Dendritic cell treated with granulocyte-macrophage colony-stimulating factor and Interleukin-4, amounts not matched to agents 40 ng/mL and 50 ng/mL, for 4 days (primary cell): ENCODE measurements at regions not wholly inside any gene's neighbourhood (a gene's known extent, or its start where the extent isn't known, plus 50 kb on each side); places are given as distances from the start of the nearest gene placed in this dataset.

Experiments
- H3K27ac Mint-ChIP-seq: one replicate; pipeline ENCODE4 v1.8.0; 2022; ENCODE audit warnings: mild to moderate bottlenecking, mixed read lengths
- H3K27me3 Mint-ChIP-seq: one replicate; pipeline ENCODE4 v1.8.0; 2022; ENCODE audit warnings: mild to moderate bottlenecking, mixed read lengths
- H3K36me3 Mint-ChIP-seq: one replicate; pipeline ENCODE4 v1.8.0; 2022; ENCODE audit warnings: low read depth, mixed read lengths
- H3K4me1 Mint-ChIP-seq: one replicate; pipeline ENCODE4 v1.8.0; 2022; ENCODE audit warnings: low read depth, mixed read lengths
- H3K4me3 Mint-ChIP-seq: one replicate; pipeline ENCODE4 v1.8.0; 2022; ENCODE audit warnings: mild to moderate bottlenecking, moderate library complexity, mixed read lengths
- H3K9me3 Mint-ChIP-seq: one replicate; pipeline ENCODE4 v1.8.0; 2022; ENCODE audit warnings: mixed read lengths
- intact Hi-C: fragments of 100-400 bp; cut with micrococcal nuclease; formaldehyde crosslinking; loops from one replicate; pipeline ENCODE4 v1.15.0; 2022

DNA sequence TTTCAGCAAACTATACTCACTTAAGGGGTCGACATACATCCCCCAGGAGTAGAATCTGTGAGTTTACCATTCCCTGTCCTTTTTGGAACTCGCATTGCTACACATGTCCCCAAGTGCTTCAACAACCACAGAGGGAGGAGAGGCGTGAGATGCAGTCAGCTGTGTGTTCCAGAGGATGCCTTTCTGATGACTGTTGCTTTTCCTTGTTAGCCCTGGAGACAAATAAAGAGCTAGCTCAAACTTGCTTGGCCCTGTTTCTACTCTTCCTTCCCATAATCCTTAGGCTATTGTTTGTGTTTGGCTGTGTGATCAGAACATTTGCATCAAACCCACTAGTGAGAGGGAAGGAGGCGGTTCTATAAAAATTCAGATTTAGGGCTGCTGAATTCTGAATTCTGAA, 264.0 kb downstream of the ENGASE start:
- intact Hi-C loops: no loop called here
- no peak overlapping the region for H3K4me3 Mint-ChIP-seq
- H3K27ac Mint-ChIP-seq: no peak overlapping the region
- H3K36me3 Mint-ChIP-seq: no peaks in the 10 kb centered on the region
- H3K9me3 Mint-ChIP-seq: no peaks in the 10 kb centered on the region
- peaks cover 12% of the 10 kb centered on the region for H3K4me1 Mint-ChIP-seq
- peaks cover 14% of the 10 kb centered on the region for H3K27me3 Mint-ChIP-seq

DNA sequence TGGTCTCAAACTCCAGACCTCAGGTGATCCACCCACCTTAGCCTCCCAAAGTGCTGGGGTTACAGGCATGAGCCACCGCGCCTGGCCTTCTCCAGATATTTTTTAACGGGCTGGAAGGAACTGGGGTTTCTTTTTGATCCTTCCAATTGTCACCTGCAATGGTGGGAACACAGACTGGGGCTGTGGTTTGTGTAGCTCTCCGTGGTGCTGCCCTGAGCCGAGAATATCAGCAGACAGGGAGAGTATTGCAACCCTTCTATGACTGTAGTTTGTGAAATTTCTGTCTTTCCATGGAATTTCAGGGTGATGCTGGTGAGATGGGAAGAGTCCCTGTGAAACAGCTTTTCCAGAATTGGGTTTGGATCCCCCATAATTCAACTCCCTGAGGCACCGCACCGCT, 263.5 kb downstream of the ENGASE start:
- peaks cover 12% of the 10 kb centered on the region for H3K4me1 Mint-ChIP-seq
- no peaks in the 10 kb centered on the region for H3K9me3 Mint-ChIP-seq
- no peak overlapping the region for H3K4me3 Mint-ChIP-seq
- no peak overlapping the region for H3K27ac Mint-ChIP-seq
- no peaks in the 10 kb centered on the region for H3K36me3 Mint-ChIP-seq
- intact Hi-C loops: no loop called here
- H3K27me3 Mint-ChIP-seq: peaks cover 12% of the 10 kb centered on the region

DNA sequence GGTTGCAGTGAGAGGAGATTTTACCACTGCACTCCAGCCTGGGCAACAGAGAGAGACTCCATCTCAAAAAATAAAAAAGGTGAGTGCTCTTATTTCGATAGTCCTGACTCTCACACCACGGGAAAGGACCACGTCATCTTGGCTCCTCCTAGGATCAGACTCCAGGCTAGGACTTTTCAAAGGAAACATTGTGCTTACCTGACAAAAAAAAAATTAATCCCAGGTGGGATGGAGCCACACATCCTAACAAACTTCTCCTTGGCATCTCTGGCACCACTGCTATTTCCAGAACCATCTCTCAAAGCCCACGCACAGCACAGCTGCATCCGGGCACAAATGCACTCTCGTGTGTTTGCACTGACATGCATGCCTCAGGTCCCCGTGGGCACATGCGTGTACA, 262.4 kb downstream of the ENGASE start:
- intact Hi-C loops: no loop called here
- Mint-ChIP-seq H3K27me3 (peaks cover 16% of the 10 kb centered on the region), H3K27ac (no peak overlapping the region), H3K4me1 (peaks cover 12% of the 10 kb centered on the region), H3K9me3 (no peaks in the 10 kb centered on the region), H3K4me3 (no peak overlapping the region), H3K36me3 (no peaks in the 10 kb centered on the region)

DNA sequence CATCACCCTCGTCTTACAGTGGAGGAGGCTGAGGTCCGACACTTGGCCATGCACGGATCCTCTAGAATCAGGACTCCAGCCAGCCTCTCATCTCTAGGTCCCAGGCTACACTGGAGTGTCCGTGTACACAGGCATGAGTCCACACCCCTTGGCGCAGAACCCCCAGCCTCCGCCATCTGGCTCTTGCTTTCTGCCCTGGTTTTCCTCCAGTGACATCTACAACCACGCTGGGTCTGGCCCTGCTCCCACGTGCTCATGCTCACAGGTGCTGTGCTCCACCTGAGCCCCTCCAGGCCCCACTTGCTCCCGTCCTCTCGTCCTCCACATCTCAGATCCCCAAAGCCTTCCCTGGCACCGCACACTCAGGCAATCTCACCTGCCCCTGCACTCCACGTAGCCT, 260.8 kb downstream of the ENGASE start:
- Mint-ChIP-seq H3K9me3 (no peaks in the 10 kb centered on the region), H3K4me1 (peaks cover 4% of the 10 kb centered on the region), H3K27me3 (peaks cover 17% of the 10 kb centered on the region), H3K36me3 (no peaks in the 10 kb centered on the region), H3K4me3 (no peak overlapping the region), H3K27ac (no peak overlapping the region)
- intact Hi-C loops: no loop called here

DNA sequence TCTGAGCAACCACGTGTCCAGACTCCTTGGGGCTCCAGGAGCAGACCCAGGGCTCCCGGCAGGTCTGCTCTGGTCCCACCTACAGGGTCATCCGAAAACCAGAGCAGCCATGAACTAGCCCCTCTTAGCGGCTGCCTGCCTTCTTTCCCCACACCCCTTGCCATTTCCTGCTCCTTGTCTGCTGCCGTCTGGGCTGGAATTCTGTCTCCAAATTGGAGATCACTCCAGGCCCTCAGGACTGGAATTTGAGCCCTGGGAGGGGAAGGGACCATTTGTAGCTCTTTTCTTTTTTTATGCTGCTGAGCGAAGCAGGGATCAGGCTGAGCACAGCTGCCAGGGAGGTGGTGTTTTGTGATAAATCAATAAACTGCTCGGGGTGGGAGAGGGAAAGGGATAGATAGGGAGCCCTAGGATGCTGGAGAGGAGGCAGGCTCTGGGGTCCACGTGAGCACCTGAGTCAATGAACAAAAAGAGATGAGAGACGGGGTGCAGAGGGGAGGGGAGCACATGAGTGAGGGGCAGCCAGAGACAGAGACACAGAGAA, 257.5 kb downstream of the ENGASE start:
- Mint-ChIP-seq H3K4me3 (no peak overlapping the region), H3K36me3 (no peaks in the 10 kb centered on the region)
- intact Hi-C loops: no loop called here

DNA sequence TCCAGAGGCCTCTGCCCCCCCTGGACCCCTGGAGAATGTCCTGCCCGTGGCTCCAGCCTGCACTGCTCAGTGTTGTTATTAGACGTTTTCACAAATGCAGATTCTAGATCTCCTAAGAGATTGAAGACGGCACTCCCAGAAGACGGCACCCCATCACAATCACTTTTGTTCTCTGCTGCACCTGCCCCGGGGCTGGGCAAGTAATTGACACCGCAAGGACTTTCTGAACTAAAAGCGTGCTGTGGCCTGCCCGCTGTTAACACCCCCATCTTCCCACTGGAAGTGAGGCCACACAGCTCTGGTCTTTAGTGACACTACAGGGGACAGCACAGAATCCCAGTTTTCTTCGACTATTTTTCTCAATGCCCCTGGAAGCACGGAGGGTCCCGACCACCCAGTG, 256.9 kb downstream of the ENGASE start:
- H3K27me3 Mint-ChIP-seq: peaks cover 18% of the 10 kb centered on the region

More for the DNA sequence above, 257.5 kb downstream of the ENGASE start:
- no peak overlapping the region for H3K27ac Mint-ChIP-seq
- H3K9me3 Mint-ChIP-seq: no peaks in the 10 kb centered on the region
- H3K4me1 Mint-ChIP-seq: no peaks in the 10 kb centered on the region
- H3K27me3 Mint-ChIP-seq: peaks cover 17% of the 10 kb centered on the region

DNA sequence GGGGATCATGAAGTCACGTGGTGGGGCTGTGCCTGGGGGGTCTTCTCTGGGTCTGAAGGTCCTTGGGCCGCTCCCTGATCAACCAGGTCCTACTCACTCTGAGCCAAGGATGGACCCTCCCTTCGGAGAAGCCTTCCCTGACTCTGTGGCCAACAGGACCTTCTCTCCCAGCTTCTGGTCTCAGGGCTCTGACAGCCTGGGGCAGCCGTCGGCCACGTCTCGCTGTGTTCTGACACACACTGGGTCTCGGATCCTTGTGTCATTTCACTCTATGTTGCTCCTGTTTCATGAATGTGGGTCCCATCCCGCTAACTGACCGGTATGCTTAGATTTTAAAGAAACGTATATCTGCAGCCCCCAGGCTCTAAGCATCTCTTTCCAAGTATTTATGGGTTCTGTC, 256.1 kb downstream of the ENGASE start:
- Mint-ChIP-seq H3K9me3 (no peaks in the 10 kb centered on the region), H3K27me3 (peaks cover 17% of the 10 kb centered on the region), H3K27ac (no peak overlapping the region), H3K36me3 (no peaks in the 10 kb centered on the region), H3K4me3 (no peak overlapping the region), H3K4me1 (no peaks in the 10 kb centered on the region)
- intact Hi-C loops: no loop called here

More for the DNA sequence above, 256.9 kb downstream of the ENGASE start:
- H3K9me3 Mint-ChIP-seq: no peaks in the 10 kb centered on the region
- intact Hi-C loops: no loop called here
- no peak overlapping the region for H3K27ac Mint-ChIP-seq
- H3K36me3 Mint-ChIP-seq: no peaks in the 10 kb centered on the region
- no peak overlapping the region for H3K4me3 Mint-ChIP-seq
- H3K4me1 Mint-ChIP-seq: no peaks in the 10 kb centered on the region

DNA sequence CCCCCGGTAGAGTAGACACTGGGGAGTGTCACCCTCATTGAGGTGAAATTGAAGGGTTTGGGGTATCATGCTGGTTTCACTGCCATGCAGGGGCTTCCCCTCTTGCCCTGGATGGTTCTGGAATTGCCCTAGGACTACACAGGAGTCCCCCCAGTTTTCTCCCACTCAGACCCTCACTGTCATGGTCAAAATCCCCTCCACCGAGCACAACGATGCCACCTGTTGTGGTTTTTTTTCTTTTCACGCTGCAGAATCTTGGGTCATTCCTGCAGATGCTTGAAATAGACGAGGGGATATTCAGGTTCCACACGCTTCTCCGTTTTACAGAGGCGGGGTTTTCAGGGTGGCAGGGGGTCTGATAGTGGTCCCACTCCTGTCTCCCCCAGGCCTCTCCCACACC, 255.6 kb downstream of the ENGASE start:
- Mint-ChIP-seq H3K4me3 (no peak overlapping the region), H3K4me1 (no peaks in the 10 kb centered on the region), H3K9me3 (no peaks in the 10 kb centered on the region), H3K27me3 (peaks cover 19% of the 10 kb centered on the region), H3K27ac (no peak overlapping the region), H3K36me3 (no peaks in the 10 kb centered on the region)
- intact Hi-C loops: no loop called here

DNA sequence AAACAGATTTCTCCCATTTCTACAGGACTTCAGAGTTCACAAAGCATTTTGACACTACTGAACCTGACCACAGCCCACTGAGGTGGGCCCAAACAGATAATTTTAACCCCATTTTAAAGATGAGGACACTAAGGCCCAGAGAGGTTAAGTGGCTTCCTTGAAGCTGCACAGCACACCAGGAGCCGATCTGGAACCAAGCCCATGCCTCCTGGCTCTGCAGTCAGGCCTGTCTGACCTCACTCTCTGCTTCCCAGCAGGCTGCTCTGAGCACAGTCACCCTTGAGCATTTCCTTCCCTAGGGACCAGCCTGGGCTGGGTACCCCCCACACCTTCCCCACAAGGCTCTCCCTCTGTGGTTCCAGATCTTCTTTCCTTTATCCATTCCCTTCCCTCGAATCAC, 252.2 kb downstream of the ENGASE start:
- H3K9me3 Mint-ChIP-seq: no peaks in the 10 kb centered on the region
- H3K36me3 Mint-ChIP-seq: no peaks in the 10 kb centered on the region
- peaks cover 9% of the 10 kb centered on the region for H3K27me3 Mint-ChIP-seq
- no peaks in the 10 kb centered on the region for H3K4me1 Mint-ChIP-seq
- H3K27ac Mint-ChIP-seq: no peak overlapping the region
- intact Hi-C loops: no loop called here
- H3K4me3 Mint-ChIP-seq: no peak overlapping the region

DNA sequence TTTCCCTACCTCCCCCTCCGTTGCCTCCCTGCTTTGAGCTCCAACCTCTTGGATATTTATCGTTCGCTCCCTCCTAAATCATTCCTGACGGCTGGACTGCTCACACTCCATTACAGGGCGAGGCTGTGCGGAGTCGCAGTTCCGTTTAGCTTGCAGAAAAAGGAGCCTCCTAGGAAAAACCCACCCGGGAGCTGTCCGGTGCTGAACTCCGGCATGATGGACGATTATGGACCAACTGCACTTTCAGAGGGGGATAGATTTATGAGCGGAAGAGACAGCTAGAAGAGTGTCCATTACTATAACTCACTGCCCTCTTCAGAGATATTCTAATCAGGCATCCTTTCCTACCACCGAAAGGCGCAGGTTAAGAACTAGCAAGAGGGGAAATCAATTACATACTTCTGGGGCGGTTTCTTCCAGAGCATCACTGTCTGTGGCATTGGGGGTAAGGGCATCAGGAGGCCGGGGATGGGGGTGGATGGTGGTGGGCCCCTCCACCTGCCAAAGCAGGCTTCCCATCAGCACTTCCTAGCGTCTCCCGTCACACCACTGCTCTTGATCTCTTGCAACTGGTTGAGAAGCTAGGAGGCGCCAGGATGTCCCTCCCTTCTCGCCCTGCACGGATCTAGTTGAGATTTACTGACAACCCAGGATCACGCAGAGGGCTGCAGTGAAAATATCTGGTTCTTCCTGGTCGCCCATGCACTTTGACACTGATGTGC, 251.2 kb downstream of the ENGASE start:
- Mint-ChIP-seq H3K36me3 (no peaks in the 10 kb centered on the region), H3K27me3 (peaks cover 6% of the 10 kb centered on the region), H3K4me3 (no peak overlapping the region), H3K4me1 (no peaks in the 10 kb centered on the region), H3K9me3 (no peaks in the 10 kb centered on the region), H3K27ac (no peak overlapping the region)
- intact Hi-C loops: no loop called here

DNA sequence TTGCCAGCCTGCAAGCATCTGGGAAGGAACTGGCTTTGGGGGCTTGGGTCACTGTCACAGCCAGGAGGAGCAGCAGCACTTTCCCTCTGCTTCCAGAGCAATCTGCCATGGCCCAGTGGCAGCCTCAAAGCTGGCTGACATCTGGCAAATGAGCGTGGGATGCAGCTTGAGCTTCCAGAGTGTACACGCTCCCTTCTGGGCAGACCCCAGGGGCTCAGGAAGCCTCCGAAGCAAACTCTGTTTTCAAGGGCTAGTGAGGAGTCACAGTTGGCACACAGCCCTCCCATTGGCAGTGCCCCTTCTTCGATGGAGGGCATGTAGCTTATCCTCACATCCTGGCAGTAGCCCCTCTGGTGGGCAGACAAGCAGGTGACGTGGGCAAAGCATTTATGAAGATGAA, 249.6 kb downstream of the ENGASE start:
- Mint-ChIP-seq H3K4me1 (no peaks in the 10 kb centered on the region), H3K27ac (no peak overlapping the region), H3K27me3 (peaks cover 6% of the 10 kb centered on the region), H3K36me3 (no peaks in the 10 kb centered on the region), H3K4me3 (no peak overlapping the region), H3K9me3 (no peaks in the 10 kb centered on the region)
- intact Hi-C loops: no loop called here

DNA sequence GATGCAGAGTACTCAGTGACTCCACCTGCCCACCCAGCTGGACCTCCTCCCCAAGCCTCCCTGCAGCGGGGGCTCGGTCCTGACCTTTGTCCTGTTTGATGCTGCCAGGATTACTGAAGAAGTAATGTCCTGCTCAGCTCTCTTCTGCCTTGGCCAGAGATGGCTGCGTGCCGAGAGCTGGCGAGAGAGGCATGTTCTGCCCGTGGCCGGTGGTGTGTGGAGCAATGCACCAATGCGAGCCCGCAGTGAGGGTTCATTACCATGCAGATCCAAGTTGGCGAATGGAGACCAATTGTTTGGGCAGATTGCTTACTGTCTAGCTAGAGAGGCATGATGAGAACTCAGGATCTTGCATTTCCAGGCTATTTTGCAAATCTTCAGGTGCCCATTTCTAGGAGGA, 248.9 kb downstream of the ENGASE start:
- H3K4me1 Mint-ChIP-seq: no peaks in the 10 kb centered on the region
- intact Hi-C loops: no loop called here
- no peaks in the 10 kb centered on the region for H3K36me3 Mint-ChIP-seq
- H3K27ac Mint-ChIP-seq: no peak overlapping the region
- no peak overlapping the region for H3K4me3 Mint-ChIP-seq
- H3K27me3 Mint-ChIP-seq: peaks cover 8% of the 10 kb centered on the region
- no peaks in the 10 kb centered on the region for H3K9me3 Mint-ChIP-seq

DNA sequence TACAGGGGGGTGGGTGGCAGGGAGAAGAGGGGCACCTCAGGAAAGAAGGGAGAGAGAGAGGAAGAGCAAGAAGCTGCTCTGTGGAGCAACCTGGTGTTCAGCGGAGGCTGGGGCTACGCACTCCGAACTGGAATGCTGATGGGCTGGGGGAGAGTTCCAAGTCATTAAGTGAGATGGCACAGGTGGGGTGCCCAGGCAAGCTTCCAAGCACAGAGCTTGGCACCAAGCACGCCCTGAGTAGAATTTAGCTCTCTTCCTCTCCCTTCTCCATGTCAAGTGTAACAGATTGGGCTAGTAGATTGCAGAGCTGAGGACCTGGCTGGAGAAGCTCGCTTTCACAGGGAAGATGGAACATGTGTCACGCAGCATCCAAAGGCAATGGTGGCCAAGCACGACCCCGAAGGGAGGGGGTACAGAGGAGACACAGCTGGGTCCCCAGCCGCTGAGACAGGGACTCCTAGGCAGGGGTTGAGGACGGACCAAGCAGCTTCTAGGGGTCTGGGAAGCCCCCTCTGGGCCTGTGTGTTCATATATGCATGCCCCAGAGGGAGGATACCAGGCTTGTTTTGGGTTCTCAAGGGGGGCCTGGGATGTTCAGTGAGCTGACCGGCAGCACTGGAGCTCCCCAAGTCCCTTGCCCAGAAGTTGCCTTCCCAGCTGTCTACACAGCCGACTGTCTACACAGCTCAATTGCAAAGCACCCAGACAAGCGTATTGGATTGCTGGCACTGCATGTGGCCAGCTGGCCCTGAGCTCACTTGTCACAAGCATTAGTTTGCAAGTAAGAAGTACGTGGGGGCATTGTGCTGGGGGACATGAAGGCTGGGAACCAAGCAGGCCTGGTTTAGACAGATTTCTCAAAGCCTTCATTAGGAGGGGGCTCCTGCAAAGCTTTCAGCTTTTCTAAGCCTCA, 247.8 kb downstream of the ENGASE start:
- peaks cover 12% of the 10 kb centered on the region for H3K27me3 Mint-ChIP-seq
- H3K9me3 Mint-ChIP-seq: no peaks in the 10 kb centered on the region
- no peaks in the 10 kb centered on the region for H3K36me3 Mint-ChIP-seq
- H3K27ac Mint-ChIP-seq: no peak overlapping the region
- no peak overlapping the region for H3K4me3 Mint-ChIP-seq
- intact Hi-C loops: no loop called here
- H3K4me1 Mint-ChIP-seq: no peaks in the 10 kb centered on the region

DNA sequence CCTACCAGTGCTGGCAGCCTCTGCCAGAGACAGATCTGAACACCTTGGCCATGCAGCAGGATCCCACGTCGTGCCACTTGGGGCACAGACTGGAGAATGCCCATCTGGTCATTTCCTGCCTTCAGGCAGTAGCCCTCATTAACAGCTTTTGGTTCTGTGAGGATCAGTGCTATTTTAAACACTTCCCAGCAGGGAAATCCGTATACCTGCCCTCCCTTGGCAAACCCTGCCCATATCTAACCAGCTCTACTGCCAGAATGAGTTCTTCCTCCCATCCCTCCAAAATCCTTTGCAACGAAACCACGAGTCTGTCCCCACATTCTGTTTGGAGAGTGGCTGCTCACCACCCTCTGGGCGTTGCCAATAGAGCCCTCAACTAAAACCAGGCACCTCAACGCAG, 245.7 kb downstream of the ENGASE start:
- intact Hi-C loops: no loop called here
- H3K27me3 Mint-ChIP-seq: peaks cover 23% of the 10 kb centered on the region
- H3K36me3 Mint-ChIP-seq: no peaks in the 10 kb centered on the region
- no peaks in the 10 kb centered on the region for H3K4me1 Mint-ChIP-seq
- H3K4me3 Mint-ChIP-seq: no peak overlapping the region
- no peak overlapping the region for H3K27ac Mint-ChIP-seq
- H3K9me3 Mint-ChIP-seq: no peaks in the 10 kb centered on the region
